ENCODE measurements at regions not wholly inside any gene's neighbourhood (a gene's known extent, or its start where the extent isn't known, plus 50 kb on each side); places are given as distances from the start of the nearest gene placed in this dataset.

DNA sequence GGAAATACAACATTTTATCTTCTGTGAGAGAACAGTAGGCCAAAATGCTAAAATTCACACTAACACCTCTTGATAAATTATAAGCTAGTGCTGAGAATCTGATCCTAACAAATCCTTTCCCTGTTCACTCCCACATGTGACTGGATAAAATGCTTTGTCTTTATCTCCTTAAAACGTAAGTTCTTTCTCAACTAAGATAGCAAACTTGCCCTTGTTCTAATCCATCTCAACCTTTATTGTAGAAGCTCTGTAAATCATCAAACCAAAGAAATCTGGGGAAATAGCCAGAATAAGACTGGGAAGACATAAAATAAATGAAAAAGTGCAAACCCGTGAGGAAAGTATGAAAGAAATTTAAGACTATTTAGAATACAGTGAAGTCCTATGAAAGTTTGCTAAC, 1058.4 kb upstream of the ACVR2A start:
- Mint-ChIP-seq H3K9me3 (peaks cover 16% of the 10 kb centered on the region), H3K36me3 (peaks cover 11% of the 10 kb centered on the region), H3K4me3 (no peak overlapping the region), H3K27me3 (ENCODE audit: low read depth) (peaks cover 32% of the 10 kb centered on the region), H3K4me1 (peaks cover 9% of the 10 kb centered on the region), H3K27ac (no peak overlapping the region)
- no peak for DNase-seq (ENCODE audit: low spot score in 2 of 2, unreplicated experiment in 2 of 2)
- no peak for TF ChIP-seq CTCF (IDR thresholded peaks at IDR 0.05; ENCODE audit: unreplicated experiment)

DNA sequence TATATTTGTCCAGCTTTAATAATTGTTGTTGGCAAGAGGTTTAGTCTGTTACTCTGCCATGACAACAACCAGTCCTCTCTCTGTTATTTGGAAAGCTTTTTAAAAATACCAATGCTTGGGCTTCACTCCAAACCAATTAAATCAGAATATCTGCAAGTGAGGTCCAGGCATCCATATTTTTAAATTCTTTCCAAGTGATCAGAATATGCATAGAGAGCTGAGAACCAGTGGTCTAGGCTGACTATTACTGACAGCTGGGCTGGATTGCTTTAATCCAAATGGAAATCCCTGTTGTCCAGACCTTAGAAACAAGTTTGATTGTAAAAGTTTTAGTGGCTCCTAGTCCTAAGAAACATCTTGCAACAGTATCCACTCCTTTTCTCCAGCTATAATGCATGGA, 1059.7 kb upstream of the ACVR2A start:
- Mint-ChIP-seq H3K9me3 (peaks cover 11% of the 10 kb centered on the region), H3K4me1 (peaks cover 9% of the 10 kb centered on the region), H3K36me3 (peaks cover 11% of the 10 kb centered on the region), H3K27ac (no peak overlapping the region), H3K4me3 (no peak overlapping the region), H3K27me3 (ENCODE audit: low read depth) (peaks cover 30% of the 10 kb centered on the region)
- no peak for TF ChIP-seq CTCF (IDR thresholded peaks at IDR 0.05; ENCODE audit: unreplicated experiment)
- no peak for DNase-seq (ENCODE audit: low spot score in 2 of 2, unreplicated experiment in 2 of 2)

DNA sequence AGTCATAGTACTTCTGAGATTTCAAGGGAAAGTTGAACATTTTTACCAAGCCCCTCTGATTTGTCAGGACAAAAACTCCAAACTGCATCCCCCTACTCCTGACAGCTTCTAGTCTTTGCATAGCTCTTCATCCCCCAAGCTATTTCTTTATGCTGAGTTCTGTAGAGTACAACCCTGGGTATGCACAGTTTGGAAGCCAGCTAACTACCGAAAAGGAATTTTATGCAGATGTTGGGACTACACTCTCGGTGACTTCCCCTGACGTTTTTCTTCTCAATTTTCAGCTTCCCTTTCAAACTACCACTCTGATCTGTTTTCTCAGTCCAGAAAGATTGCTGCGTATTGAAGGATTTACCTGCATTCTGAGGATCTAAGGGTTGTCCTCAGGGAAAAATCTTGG, 1060.2 kb upstream of the ACVR2A start:
- no peak overlapping the region for H3K4me3 Mint-ChIP-seq
- no peak for TF ChIP-seq CTCF (IDR thresholded peaks at IDR 0.05; ENCODE audit: unreplicated experiment)
- H3K27me3 Mint-ChIP-seq (ENCODE audit: low read depth) = peaks cover 26% of the 10 kb centered on the region
- no peak overlapping the region for H3K27ac Mint-ChIP-seq
- no peak for DNase-seq (ENCODE audit: low spot score in 2 of 2, unreplicated experiment in 2 of 2)
- peaks cover 9% of the 10 kb centered on the region for H3K4me1 Mint-ChIP-seq
- peaks cover 7% of the 10 kb centered on the region for H3K9me3 Mint-ChIP-seq
- peaks cover 7% of the 10 kb centered on the region for H3K36me3 Mint-ChIP-seq

DNA sequence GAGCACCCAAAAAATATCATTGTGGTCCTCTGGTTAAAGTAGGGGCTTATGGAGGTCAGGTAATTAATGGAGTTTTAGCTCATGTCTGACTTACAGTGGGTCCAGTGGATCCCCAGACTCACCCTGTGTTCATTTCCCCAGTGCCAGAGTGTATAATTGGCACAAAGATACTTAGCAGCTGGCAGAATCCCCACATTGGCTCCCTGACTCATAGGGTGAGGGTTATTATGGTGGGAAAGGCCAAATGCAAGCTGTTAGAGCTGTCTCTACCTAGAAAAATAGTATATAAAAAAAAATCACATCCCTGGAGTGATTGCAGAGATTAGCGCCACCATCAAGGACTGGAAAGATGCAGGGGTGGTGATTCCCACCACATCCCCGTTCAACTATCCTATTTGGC, 1067.6 kb upstream of the ACVR2A start:
- H3K9me3 Mint-ChIP-seq = peaks cover 7% of the 10 kb centered on the region
- no peak for DNase-seq (ENCODE audit: low spot score in 2 of 2, unreplicated experiment in 2 of 2)

GRCh38 chr2:146776596-146776995, 1068.2 kb upstream of the ACVR2A start:
- no peak for DNase-seq (ENCODE audit: low spot score in 2 of 2, unreplicated experiment in 2 of 2)
- H3K4me3 Mint-ChIP-seq = no peak overlapping the region
- no peak overlapping the region for H3K27ac Mint-ChIP-seq
- no peaks in the 10 kb centered on the region for H3K27me3 Mint-ChIP-seq (ENCODE audit: low read depth)
- H3K36me3 Mint-ChIP-seq = no peaks in the 10 kb centered on the region
- no peak for TF ChIP-seq CTCF (IDR thresholded peaks at IDR 0.05; ENCODE audit: unreplicated experiment)
- peaks cover 7% of the 10 kb centered on the region for H3K9me3 Mint-ChIP-seq
- H3K4me1 Mint-ChIP-seq = peaks cover 4% of the 10 kb centered on the region

More for the DNA sequence above, 1067.6 kb upstream of the ACVR2A start:
- Mint-ChIP-seq H3K27ac (no peak overlapping the region), H3K4me1 (peaks cover 2% of the 10 kb centered on the region), H3K27me3 (ENCODE audit: low read depth) (no peaks in the 10 kb centered on the region), H3K4me3 (no peak overlapping the region), H3K36me3 (no peaks in the 10 kb centered on the region)
- no peak for TF ChIP-seq CTCF (IDR thresholded peaks at IDR 0.05; ENCODE audit: unreplicated experiment)

DNA sequence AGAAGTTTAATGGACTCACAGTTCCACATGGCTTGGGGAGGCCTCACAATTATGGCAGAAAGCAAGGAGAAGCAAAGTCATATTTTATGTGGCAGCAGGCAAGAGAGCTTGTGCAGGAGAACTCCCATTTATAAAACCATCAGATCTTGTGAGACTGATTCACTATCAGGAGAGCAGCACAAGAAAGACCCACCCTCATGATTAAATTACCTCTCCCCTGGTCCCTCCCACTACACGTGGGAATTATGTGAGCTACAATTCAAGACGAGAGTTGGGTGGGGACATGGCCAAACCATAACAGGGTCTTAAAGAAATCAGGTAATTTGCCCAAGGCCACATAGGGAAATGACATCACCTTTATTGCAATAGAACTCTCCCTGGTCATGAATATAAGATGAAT, 1073.3 kb upstream of the ACVR2A start:
- no peak for DNase-seq (ENCODE audit: low spot score in 2 of 2, unreplicated experiment in 2 of 2)
- no peak for TF ChIP-seq CTCF (IDR thresholded peaks at IDR 0.05; ENCODE audit: unreplicated experiment)
- Mint-ChIP-seq H3K4me1 (peaks cover 7% of the 10 kb centered on the region), H3K27ac (no peak overlapping the region), H3K27me3 (ENCODE audit: low read depth) (no peaks in the 10 kb centered on the region), H3K36me3 (no peaks in the 10 kb centered on the region), H3K9me3 (peaks cover 12% of the 10 kb centered on the region), H3K4me3 (no peak overlapping the region)

All from mesothelial cell of epicardium (in vitro differentiated cells).